ENCODE measurements at regions not wholly inside any gene's neighbourhood (a gene's known extent, or its start where the extent isn't known, plus 50 kb on each side); places are given as distances from the start of the nearest gene placed in this dataset.

DNA sequence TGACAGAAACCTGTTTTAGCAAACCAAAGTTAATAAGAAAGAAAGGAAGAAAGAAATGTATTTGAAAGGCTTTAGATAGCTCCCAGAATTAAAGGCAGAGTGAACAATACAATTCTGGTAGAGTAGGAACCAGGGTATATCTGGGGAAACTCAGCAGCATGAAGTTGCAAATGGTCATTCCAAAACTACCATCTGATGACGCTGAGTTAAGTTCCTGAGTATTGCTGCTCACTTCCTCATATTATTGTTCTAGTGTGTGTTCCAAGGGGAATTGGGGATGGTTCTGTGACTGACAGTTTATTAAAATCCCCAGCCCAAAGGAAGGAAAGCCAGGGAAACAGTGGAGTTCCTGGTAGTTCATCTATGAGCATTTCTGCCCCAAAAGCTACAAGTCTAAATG lies 88.3 kb upstream of the FRMD4B start:
- TF ChIP-seq, protein P1, sequence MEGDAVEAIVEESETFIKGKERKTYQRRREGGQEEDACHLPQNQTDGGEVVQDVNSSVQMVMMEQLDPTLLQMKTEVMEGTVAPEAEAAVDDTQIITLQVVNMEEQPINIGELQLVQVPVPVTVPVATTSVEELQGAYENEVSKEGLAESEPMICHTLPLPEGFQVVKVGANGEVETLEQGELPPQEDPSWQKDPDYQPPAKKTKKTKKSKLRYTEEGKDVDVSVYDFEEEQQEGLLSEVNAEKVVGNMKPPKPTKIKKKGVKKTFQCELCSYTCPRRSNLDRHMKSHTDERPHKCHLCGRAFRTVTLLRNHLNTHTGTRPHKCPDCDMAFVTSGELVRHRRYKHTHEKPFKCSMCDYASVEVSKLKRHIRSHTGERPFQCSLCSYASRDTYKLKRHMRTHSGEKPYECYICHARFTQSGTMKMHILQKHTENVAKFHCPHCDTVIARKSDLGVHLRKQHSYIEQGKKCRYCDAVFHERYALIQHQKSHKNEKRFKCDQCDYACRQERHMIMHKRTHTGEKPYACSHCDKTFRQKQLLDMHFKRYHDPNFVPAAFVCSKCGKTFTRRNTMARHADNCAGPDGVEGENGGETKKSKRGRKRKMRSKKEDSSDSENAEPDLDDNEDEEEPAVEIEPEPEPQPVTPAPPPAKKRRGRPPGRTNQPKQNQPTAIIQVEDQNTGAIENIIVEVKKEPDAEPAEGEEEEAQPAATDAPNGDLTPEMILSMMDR (IDR thresholded peaks at IDR 0.05; ENCODE audit: borderline replicate concordance, extremely low read depth, low read length, poor library complexity, severe bottlenecking) = no peak
- no peak for TF ChIP-seq EZH2 (IDR thresholded peaks at IDR 0.05; ENCODE audit: borderline replicate concordance, low read depth, low read length, severe bottlenecking)

Measured in DND-41 (cell line).